Body of pancreas (tissue), 4 donors: ENCODE measurements at regions not wholly inside any gene's neighbourhood (a gene's known extent, or its start where the extent isn't known, plus 50 kb on each side); places are given as distances from the start of the nearest gene placed in this dataset.

ENCODE experiments used
- POLR2A ChIP-seq, 3 donors: fragments of 450-650 bp; IDR thresholded peaks; one replicate each; pipeline ENCODE4 v1.6.1; 2016; ENCODE audit warnings: antibody characterized with exemption in 3 of 3, mild to moderate bottlenecking in 2 of 3
- TF ChIP-seq, protein P1 (sequence below), 7 experiments: fragments of 450-650 bp in 4 of 7; fragments of 200-600 bp in 3 of 7; sonication (generic) in 3 of 7; IDR thresholded peaks; one replicate each; pipeline ENCODE4 v1.5.1; 2016 to 2019; ENCODE audit warnings: antibody characterized with exemption in 7 of 7

DNA sequence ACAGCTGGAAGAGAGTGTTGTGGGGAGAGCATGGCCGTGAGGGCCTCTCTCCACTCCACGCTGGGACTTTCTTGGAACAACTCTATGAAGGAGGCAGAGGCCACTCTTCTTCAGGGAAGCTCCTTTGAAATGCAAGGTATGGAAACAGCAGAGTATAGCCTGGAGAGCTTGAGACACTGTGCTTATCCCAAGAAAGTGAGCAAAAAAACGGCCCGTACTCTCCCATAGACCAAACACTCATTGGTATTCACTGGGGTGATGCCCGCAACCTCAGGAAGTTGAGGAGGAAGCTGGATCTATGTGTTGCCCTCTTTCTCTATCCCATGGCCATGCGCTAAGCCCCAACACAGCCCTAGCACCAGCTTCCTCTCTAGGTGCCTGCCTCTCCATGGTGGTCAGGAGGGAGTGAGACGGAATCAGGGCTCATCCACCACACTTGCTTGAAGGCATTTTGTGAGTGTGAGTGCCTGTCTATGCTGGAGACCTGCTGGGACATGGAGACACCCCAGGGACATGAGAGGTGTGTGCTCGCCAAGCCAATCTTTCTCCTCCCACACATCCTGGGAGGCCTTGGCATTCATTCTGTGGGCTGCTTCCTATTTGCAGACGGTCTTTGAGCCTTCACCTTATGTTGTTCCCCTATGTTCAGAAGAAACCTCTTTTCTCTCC, 616.6 kb downstream of the IRX1 start:
- TF ChIP-seq, protein P1, sequence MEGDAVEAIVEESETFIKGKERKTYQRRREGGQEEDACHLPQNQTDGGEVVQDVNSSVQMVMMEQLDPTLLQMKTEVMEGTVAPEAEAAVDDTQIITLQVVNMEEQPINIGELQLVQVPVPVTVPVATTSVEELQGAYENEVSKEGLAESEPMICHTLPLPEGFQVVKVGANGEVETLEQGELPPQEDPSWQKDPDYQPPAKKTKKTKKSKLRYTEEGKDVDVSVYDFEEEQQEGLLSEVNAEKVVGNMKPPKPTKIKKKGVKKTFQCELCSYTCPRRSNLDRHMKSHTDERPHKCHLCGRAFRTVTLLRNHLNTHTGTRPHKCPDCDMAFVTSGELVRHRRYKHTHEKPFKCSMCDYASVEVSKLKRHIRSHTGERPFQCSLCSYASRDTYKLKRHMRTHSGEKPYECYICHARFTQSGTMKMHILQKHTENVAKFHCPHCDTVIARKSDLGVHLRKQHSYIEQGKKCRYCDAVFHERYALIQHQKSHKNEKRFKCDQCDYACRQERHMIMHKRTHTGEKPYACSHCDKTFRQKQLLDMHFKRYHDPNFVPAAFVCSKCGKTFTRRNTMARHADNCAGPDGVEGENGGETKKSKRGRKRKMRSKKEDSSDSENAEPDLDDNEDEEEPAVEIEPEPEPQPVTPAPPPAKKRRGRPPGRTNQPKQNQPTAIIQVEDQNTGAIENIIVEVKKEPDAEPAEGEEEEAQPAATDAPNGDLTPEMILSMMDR (IDR thresholded peaks at IDR 0.05): no peak
- no peak for TF ChIP-seq POLR2A (IDR thresholded peaks at IDR 0.05)
